ENCODE measurements at regions not wholly inside any gene's neighbourhood (a gene's known extent, or its start where the extent isn't known, plus 50 kb on each side); places are given as distances from the start of the nearest gene placed in this dataset.

DNA sequence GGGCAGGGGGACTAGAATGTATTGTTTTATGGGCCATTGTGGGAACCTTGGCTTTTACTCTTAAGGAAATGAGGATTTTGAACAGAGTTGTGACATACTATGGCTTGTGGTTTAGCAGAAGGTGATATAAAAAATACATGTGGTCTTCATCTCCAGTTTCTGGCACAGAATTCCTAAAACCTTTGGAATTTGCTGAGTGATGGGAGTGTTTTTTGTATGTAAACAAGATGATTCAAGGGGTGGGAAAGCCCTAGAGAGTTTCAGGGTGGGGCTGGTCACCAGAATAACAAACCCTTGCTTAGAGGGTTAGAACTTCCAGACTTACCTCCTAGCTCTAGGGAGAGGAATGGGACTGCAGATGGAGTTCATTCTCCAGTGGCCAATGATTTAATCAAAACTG, 316.1 kb downstream of the PHKB start:
- TF ChIP-seq CTCF (IDR thresholded peaks at IDR 0.05; ENCODE audit: low read depth, low read length) = no peak

DNA sequence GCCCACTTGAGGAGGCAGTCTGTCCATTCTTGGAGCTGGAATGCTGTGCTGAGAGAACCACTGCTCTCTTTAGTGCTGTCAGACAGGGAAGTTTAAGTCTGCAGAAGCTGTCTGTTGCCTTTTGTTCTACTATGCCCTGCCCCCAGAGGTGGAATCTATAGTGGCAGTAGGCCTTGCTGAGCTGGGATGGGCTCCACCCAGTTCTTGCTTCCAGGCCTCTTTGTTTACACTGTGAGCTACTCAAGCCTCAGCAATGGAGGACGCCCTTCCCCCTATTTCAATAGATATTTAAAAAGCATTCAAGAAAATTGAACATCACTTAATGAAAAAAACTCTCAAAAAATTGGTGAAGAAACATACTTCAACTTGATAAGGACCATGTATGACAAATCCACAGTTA, 313.5 kb downstream of the PHKB start:
- no peak for TF ChIP-seq CTCF (IDR thresholded peaks at IDR 0.05; ENCODE audit: low read depth, low read length)
- H3K4me3 ChIP-seq (ENCODE audit: low read depth, low read length) = no peak overlapping the region

More for the DNA sequence above, 316.1 kb downstream of the PHKB start:
- no peak overlapping the region for H3K4me3 ChIP-seq (ENCODE audit: low read depth, low read length)

GRCh38 chr16:47753659-47754058, 292.5 kb downstream of the PHKB start:
- H3K4me3 ChIP-seq (ENCODE audit: low read depth, low read length) = no peak overlapping the region
- no peak for TF ChIP-seq CTCF (IDR thresholded peaks at IDR 0.05; ENCODE audit: low read depth, low read length)
